Upper lobe of left lung (tissue), 4 donors: ENCODE measurements at regions not wholly inside any gene's neighbourhood (a gene's known extent, or its start where the extent isn't known, plus 50 kb on each side); places are given as distances from the start of the nearest gene placed in this dataset.

ENCODE experiments used
- CTCF ChIP-seq, 6 experiments: fragments of 450-650 bp in 4 of 6; fragments of 200-600 bp in 2 of 6; sonication (generic) in 2 of 6; IDR thresholded peaks; one replicate each; pipeline ENCODE4 v1.5.1; 2016 to 2019; ENCODE audit warnings: antibody characterized with exemption in 6 of 6
- EP300 ChIP-seq, 4 donors: sonication (generic); formaldehyde crosslinking; IDR thresholded peaks; one replicate each; pipeline ENCODE4 v1.5.1; 2017; ENCODE audit warnings: antibody characterized with exemption in 4 of 4, control low read depth in 2 of 4
- POLR2A ChIP-seq, 4 donors: fragments of 450-650 bp; IDR thresholded peaks; one replicate each; pipeline ENCODE4 v1.5.1; 2016 to 2017; ENCODE audit warnings: antibody characterized with exemption in 4 of 4, mild to moderate bottlenecking in 2 of 4
- POLR2AphosphoS5 ChIP-seq, 2 donors: sonication (generic); formaldehyde crosslinking; IDR thresholded peaks; one replicate each; pipeline ENCODE4 v1.5.1; 2017; ENCODE audit warnings: antibody characterized with exemption in 2 of 2

DNA sequence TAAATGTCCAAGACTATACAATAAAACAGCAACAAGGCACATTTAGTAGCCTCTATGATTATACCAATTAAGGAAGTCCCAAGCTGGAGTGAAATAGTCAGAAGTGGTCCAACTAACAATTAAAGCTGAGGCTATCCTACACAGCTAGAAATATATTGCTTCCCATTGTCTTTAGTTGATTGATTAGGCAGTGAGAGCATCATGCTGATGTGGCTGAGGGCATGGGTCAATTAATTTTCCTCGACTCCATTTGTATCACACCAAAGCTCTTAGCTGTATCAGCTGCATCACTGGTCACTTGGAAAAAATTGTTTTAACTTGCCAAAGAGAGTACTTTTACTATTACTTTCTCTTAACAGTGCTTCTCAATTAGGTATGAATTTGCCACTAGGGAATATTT is 328.7 kb upstream of the NT5E start:
- no peak for TF ChIP-seq EP300 (IDR thresholded peaks at IDR 0.05)
- no peak for TF ChIP-seq CTCF (IDR thresholded peaks at IDR 0.05)
- TF ChIP-seq POLR2AphosphoS5 (IDR thresholded peaks at IDR 0.05), result no peak
- TF ChIP-seq POLR2A (IDR thresholded peaks at IDR 0.05), result no peak
